HG03060 (cell line): ENCODE measurements at regions not wholly inside any gene's neighbourhood (a gene's known extent, or its start where the extent isn't known, plus 50 kb on each side); places are given as distances from the start of the nearest gene placed in this dataset.
"Not testable (repeated sequence)": the region's sequence is repeated elsewhere in the genome, so short reads cannot be mapped to it uniquely, and the experiment has no call there.

ENCODE experiments used
- ATAC-seq: cut with Tn5 transposase; IDR thresholded peaks from one replicate; pipeline ENCODE4 v1.9.1; 2021; ENCODE audit warnings: low read depth, moderate number of reproducible peaks; ENCODE audit not compliant: unreplicated experiment

GRCh38 chr10:33041783-33042437 is 83.9 kb upstream of the ITGB1 start:
- no peak for ATAC-seq

GRCh38 chr10:33040436-33040835 is 82.4 kb upstream of the ITGB1 start:
- ATAC-seq, result no peak

- ATAC-seq, result no peak
Observed at GRCh38 chr10:33039181-33039580, 81.2 kb upstream of the ITGB1 start.

- ATAC-seq, result no peak
Observed at GRCh38 chr10:33038672-33039071, 80.6 kb upstream of the ITGB1 start.

GRCh38 chr10:33037726-33038125 is 79.7 kb upstream of the ITGB1 start:
- no peak for ATAC-seq

- no peak for ATAC-seq
Observed at GRCh38 chr10:33036670-33037069, 78.6 kb upstream of the ITGB1 start.

GRCh38 chr10:33035411-33035810 is 77.4 kb upstream of the ITGB1 start:
- no peak for ATAC-seq

GRCh38 chr10:33034931-33035330 is 76.9 kb upstream of the ITGB1 start:
- no peak for ATAC-seq

GRCh38 chr10:33032654-33033151 is 74.7 kb upstream of the ITGB1 start:
- ATAC-seq, result no peak

- ATAC-seq, result no peak
Observed at GRCh38 chr10:33031815-33032653, 74.0 kb upstream of the ITGB1 start.

GRCh38 chr10:33031171-33031570 is 73.1 kb upstream of the ITGB1 start:
- ATAC-seq, result no peak

- not testable (repeated sequence) for ATAC-seq
Observed at GRCh38 chr10:33028515-33028914, 70.5 kb upstream of the ITGB1 start.

- ATAC-seq, result no peak
Observed at GRCh38 chr10:33027088-33027487, 69.1 kb upstream of the ITGB1 start.

GRCh38 chr10:33026422-33026821 is 68.4 kb upstream of the ITGB1 start:
- ATAC-seq, result no peak

- ATAC-seq, result no peak
Observed at GRCh38 chr10:33025910-33026309, 67.9 kb upstream of the ITGB1 start.

GRCh38 chr10:33025039-33025438 is 67.0 kb upstream of the ITGB1 start:
- ATAC-seq, result no peak

- no peak for ATAC-seq
Observed at GRCh38 chr10:33022691-33023090, 64.7 kb upstream of the ITGB1 start.

- ATAC-seq, result no peak
Observed at GRCh38 chr10:33022090-33022489, 64.1 kb upstream of the ITGB1 start.

- ATAC-seq, result no peak
Observed at GRCh38 chr10:33016988-33017387, 59.0 kb upstream of the ITGB1 start.

- peak; percentile 44 for ATAC-seq
Observed at GRCh38 chr10:33015761-33016547, 57.9 kb upstream of the ITGB1 start.

GRCh38 chr10:33013331-33013730 is 55.3 kb upstream of the ITGB1 start:
- not testable (repeated sequence) for ATAC-seq
